ENCODE measurements at regions not wholly inside any gene's neighbourhood (a gene's known extent, or its start where the extent isn't known, plus 50 kb on each side); places are given as distances from the start of the nearest gene placed in this dataset.

GRCh38 chr20:22226849-22227700 lies 357.3 kb downstream of the FOXA2 start:
- no peak for DNase-seq (ENCODE audit: low spot score)

GRCh38 chr20:22223236-22223635 lies 361.1 kb downstream of the FOXA2 start:
- no peak for DNase-seq (ENCODE audit: low spot score)

- no peak for DNase-seq (ENCODE audit: low spot score)
Measured at GRCh38 chr20:22217712-22218352, 366.5 kb downstream of the FOXA2 start.

- DNase-seq (ENCODE audit: low spot score): no peak
Measured at GRCh38 chr20:22216984-22217383, 367.4 kb downstream of the FOXA2 start.

DNA sequence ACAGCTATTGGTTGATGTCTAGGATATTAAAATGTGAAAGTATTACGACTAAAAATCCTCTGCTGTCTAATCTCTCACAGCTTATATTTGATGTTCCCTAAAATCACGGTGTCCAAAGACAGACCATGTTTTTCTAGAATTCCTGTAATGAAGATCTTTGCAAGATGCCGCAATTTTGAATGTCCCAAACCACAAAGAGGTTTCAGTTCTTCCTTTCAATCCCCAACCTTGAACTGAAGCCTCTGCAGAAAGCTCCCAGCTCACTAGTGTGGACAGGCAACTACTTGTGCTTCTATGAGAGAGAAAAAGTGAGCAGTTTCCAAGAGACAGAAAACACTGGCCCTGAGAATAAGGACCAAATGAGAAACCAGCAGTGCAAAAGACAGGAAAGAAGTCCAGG lies 370.1 kb downstream of the FOXA2 start:
- DNase-seq (ENCODE audit: low spot score): no peak

- DNase-seq (ENCODE audit: low spot score): no peak
Measured at GRCh38 chr20:22213271-22213670, 371.1 kb downstream of the FOXA2 start.

DNA sequence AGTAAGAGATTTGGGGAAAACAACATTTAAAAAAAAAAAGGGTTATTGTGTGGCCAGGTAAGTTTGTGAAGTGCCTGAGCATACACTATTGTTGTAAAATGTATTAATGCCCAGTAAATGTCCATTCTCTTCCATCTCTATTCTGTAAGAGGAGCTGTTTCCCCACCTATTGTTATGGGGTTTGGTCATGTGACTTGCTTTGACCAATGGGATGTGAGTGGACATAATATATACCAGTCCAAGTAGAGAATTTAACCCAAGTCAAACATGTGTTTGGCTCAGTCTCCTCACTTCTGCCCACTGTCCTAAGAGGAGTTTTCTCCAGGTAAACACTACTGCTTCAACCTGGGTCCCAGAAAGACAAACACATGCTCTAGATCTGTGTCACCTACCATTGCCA lies 377.1 kb downstream of the FOXA2 start:
- no peak for DNase-seq (ENCODE audit: low spot score)

DNA sequence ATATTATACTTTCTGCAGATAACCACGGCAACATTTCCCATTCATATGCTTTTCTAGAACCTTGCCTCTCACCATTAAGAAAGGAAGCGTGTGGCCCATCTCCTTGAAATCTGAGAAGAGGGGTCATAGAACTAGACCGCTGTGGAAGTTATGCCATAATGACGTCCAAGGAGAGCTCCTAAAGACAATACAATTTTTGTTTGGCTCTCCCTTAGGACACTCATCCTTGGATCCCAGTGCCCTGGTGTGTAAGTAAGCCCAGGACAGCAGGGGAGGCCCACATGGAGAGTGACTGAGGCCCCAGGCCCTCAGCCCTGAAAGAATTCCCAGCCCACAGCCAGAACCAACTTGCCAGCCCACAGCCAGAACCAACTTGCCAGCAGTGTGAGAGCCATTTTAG lies 379.6 kb downstream of the FOXA2 start:
- no peak for DNase-seq (ENCODE audit: low spot score)

DNA sequence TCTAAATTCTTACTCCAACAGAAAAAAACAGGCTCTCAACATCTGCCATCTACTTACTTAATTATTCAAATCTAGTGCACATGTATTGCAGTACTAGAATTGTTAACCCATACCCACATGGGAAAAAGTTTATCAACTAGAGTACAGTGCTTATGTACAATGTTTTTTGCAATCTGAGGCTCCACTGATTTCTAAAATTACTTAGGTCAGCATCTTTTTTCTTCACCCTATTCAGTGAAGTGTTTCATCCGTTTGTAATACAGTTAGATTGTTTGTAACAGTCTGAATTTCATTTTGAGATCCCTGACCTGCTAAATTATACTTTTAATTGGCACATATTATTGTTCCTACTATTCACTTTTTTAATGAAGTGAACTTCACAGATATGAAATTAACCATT lies 402.2 kb downstream of the FOXA2 start:
- no peak for DNase-seq (ENCODE audit: low spot score)

DNA sequence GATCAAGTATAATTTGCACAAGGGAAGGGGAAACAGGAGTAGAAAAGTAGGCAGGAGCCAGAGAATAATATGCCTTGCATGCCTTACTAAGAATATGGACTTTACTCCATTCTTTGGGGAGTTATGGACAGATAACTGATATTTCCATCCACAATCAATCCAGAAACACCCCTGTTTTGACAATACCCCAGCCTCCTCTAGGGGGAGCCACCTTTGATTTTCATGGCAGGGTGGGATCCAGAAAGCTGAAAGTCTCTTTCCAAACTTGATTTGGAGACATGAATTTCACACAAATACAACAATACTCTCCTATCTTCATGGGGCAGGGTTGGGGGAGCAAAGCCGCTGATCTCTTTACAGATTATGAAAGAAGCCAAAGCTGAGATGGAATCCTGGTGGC lies 404.1 kb downstream of the FOXA2 start:
- DNase-seq (ENCODE audit: low spot score): no peak

DNA sequence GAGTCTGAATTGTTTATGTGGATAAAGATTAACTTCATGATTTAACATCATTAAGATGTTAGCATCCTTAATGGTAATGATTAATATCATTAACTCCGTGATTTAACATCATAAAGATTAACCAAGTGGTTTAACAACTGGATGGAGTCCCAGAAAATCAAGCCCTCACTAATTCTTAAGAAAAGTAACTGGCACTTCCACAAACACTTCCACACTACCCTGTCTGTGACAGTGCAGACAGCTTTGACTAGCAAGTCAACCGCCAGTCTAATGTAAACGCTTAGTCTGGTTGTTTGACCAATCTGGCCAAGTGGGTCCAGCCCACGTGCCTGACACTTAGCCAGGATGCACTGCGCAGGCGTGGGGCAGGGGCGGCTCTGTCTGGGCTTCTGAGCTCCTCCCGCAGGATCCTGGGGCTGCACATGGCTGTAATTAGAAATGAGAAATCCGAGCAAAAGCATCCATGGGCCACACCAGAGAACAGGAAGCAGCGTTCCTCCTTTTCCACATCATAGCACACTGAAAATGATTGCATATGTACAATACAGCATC lies 424.2 kb downstream of the FOXA2 start:
- DNase-seq (ENCODE audit: low spot score): peak; percentile 5

DNA sequence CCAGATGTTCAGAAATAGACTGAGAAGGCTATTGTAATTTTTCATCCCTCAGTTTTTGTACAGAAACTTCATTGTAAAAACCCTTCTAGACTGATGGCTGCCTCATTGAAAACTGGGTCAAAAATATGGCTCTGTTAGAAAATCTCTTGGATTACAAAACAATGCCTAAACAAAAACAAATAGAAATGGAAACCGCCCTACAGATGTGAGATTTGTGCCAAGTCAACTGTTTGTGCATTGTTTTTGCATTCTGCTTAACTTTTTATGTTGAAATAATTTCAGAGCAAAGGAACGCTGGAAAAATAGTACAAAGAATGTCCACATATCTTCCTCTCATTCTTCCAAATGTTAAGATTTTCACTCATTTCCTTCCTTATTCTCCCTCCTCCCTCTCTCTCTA lies 425.1 kb downstream of the FOXA2 start:
- no peak for DNase-seq (ENCODE audit: low spot score)

DNA sequence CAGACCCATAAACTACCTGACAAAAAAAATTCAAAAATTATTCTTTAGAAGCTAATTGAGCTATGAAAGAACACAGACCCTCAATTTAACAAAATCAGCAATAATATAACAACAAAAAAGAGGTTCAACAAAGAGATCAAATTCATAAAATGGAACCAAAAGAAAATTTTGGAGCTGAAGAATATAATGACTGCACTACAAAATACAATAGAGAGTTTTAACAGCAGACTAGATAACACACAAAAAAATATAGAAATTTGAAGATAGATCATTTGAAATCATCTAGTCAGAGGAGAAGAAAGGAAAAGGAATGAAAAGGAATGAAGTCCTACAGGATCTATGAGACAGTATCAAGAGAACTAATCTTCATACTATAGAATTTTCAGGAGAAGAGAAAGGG lies 422.1 kb downstream of the PAX1 start:
- DNase-seq (ENCODE audit: low spot score): no peak

- no peak for DNase-seq (ENCODE audit: low spot score)
Measured at GRCh38 chr20:22106308-22106938, 401.0 kb downstream of the PAX1 start.

- DNase-seq (ENCODE audit: low spot score): no peak
Measured at GRCh38 chr20:22101606-22102005, 396.1 kb downstream of the PAX1 start.

DNA sequence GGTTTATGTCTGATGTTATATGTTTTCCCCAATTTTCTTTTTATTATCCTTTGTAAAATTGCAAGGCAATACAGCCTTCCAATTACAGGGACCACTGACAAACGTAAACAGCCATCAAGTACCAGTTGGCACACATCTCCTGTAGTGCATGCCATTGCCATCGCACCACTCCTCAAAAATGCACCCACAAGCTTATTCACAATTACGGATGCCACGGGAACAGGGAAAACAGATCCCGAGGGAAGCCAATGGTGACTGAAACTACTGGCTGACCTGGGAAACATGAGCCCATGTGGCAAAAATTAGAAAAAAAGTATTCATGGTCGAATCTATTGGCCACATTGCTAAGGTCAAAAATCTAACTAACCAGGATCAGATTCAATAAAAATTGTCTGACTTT lies 395.2 kb downstream of the PAX1 start:
- DNase-seq (ENCODE audit: low spot score): no peak

- DNase-seq (ENCODE audit: low spot score): no peak
Measured at GRCh38 chr20:22099348-22099747, 393.9 kb downstream of the PAX1 start.

GRCh38 chr20:22098511-22098910 lies 393.0 kb downstream of the PAX1 start:
- DNase-seq (ENCODE audit: low spot score): no peak

- no peak for DNase-seq (ENCODE audit: low spot score)
Measured at GRCh38 chr20:22093122-22093521, 387.7 kb downstream of the PAX1 start.

DNA sequence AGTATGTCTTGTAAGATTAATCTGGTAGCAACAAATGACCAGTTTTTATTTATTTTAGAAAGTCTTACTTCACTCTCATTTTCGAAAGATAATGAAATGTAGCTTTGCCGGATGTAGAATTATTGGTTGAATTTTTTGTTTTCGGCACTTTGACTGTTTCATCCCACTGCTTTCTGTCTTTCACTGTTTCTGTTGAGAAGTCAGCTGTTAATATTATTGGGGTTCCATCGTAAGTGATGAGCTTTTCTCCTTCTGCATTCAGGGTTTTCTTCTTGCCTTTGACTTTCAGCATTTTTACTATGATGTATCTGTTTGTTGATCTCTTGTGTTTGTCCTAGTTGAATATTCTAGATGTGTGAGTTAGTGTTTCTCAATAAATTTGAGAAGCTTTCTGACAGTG lies 383.4 kb downstream of the PAX1 start:
- DNase-seq (ENCODE audit: low spot score): no peak

DNA sequence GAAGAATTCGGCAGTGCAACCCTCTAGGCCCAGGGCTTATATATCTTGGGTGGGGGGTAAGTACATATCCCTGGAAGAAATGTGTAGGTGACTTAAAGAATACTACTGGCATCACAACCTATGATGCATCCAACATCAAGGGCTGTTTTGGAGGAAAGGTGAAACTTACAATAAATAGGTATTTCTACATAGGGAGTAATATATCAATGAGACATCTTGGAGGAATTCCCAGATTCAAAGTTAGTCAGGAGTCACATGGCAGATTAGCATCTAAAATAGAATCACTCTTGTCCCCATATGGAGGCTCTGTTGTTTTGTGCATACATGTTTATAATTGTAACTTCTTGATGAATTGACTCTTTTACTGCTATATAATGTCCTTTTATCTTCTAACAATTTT lies 375.5 kb downstream of the PAX1 start:
- DNase-seq (ENCODE audit: low spot score): no peak

DNA sequence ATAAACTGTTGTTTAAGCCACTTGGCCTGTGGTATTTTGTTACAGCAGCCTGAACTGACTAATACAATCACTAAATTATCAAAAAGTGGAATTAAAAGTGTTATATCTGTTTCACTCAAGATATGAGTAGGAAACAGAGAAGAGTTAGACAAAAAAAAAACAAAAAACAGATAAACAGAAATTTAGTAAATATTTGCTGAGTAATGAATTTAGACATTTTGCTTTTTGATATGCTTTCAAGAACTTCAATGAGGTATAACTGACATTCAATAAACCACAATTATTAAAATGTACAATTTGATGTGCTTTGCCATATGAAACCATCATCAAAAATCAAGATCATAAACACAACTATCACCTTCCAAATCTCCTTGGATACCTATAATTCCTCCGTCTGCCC lies 369.2 kb downstream of the PAX1 start:
- no peak for DNase-seq (ENCODE audit: low spot score)

- no peak for DNase-seq (ENCODE audit: low spot score)
Measured at GRCh38 chr20:22071841-22072240, 366.4 kb downstream of the PAX1 start.
